H1 (cell line): ENCODE measurements at regions not wholly inside any gene's neighbourhood (a gene's known extent, or its start where the extent isn't known, plus 50 kb on each side); places are given as distances from the start of the nearest gene placed in this dataset.
"Not testable (repeated sequence)": the region's sequence is repeated elsewhere in the genome, so short reads cannot be mapped to it uniquely, and the experiment has no call there.

Experiments used
- CEBPB ChIP-seq: IDR thresholded peaks from 2 replicates; pipeline ENCODE4 v1.6.1; 2012; ENCODE audit warnings: low read depth, low read length
- EP300 ChIP-seq, 2 experiments: IDR thresholded peaks; 1 replicate in 1 of 2; 2 replicates in 1 of 2; pipeline ENCODE4 v1.6.1; 2011 to 2012; ENCODE audit warnings: low read depth in 2 of 2, low read length in 2 of 2, mild to moderate bottlenecking in 2 of 2, borderline replicate concordance in 1 of 2, inconsistent platforms in 1 of 2, moderate library complexity in 1 of 2
- EZH2 ChIP-seq: fragments of 200-600 bp; sonication (generic); IDR thresholded peaks from 2 replicates; pipeline ENCODE4 v1.7.1; 2012; ENCODE audit warnings: low read depth, mild to moderate bottlenecking, moderate library complexity, low read length, inconsistent platforms; ENCODE audit not compliant: severe bottlenecking
- FOSL1 ChIP-seq: IDR thresholded peaks from 2 replicates; pipeline ENCODE4 v1.6.1; 2011; ENCODE audit warnings: mild to moderate bottlenecking, low read depth, low read length, moderate library complexity; ENCODE audit not compliant: insufficient read depth
- POLR2A ChIP-seq, 2 experiments: IDR thresholded peaks; 1 replicate in 1 of 2; 2 replicates in 1 of 2; pipeline ENCODE4 v1.6.1; 2011; ENCODE audit warnings: low read depth in 2 of 2, low read length in 2 of 2, mild to moderate bottlenecking in 2 of 2; ENCODE audit errors: control extremely low read depth in 1 of 2
- POU5F1 ChIP-seq: IDR thresholded peaks from 2 replicates; pipeline ENCODE4 v1.6.1; 2011; ENCODE audit warnings: low read depth, mild to moderate bottlenecking, low read length, moderate library complexity
- SP2 ChIP-seq: IDR thresholded peaks from 2 replicates; pipeline ENCODE4 v1.6.1; 2012; ENCODE audit warnings: mild to moderate bottlenecking, low read length, inconsistent platforms
- TF ChIP-seq, protein P1 (sequence below), 3 experiments: IDR thresholded peaks; 1 replicate in 2 of 3; 2 replicates in 1 of 3; pipeline versions ENCODE4 v1.5.1 to v1.6.1; 2011; ENCODE audit warnings: low read length in 3 of 3, mild to moderate bottlenecking in 3 of 3, inconsistent platforms in 2 of 3, low read depth in 1 of 3, moderate library complexity in 1 of 3; ENCODE audit not compliant: insufficient read depth in 1 of 3; ENCODE audit errors: control extremely low read depth in 1 of 3

DNA sequence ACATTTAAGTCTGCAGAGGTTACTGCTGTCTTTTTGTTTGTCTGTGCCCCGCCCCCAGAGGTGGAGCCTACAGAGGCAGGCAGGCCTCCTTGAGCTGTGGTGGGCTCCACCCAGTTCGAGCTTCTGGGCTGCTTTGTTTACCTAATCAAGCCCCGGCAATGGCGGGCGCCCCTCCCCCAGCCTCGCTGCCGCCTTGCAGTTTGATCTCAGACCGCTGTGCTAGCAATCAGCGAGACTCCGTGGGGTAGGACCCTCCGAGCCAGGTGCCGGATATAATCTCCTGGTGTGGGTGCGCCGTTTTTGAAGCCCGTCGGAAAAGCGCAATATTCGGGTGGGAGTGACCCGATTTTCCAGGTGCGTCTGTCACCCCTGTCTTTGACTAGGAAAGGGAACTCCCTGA is 102.4 kb upstream of the GMNC start:
- TF ChIP-seq, protein P1, sequence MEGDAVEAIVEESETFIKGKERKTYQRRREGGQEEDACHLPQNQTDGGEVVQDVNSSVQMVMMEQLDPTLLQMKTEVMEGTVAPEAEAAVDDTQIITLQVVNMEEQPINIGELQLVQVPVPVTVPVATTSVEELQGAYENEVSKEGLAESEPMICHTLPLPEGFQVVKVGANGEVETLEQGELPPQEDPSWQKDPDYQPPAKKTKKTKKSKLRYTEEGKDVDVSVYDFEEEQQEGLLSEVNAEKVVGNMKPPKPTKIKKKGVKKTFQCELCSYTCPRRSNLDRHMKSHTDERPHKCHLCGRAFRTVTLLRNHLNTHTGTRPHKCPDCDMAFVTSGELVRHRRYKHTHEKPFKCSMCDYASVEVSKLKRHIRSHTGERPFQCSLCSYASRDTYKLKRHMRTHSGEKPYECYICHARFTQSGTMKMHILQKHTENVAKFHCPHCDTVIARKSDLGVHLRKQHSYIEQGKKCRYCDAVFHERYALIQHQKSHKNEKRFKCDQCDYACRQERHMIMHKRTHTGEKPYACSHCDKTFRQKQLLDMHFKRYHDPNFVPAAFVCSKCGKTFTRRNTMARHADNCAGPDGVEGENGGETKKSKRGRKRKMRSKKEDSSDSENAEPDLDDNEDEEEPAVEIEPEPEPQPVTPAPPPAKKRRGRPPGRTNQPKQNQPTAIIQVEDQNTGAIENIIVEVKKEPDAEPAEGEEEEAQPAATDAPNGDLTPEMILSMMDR (IDR thresholded peaks at IDR 0.05; ENCODE audit: control extremely low read depth in 1 of 3, insufficient read depth in 1 of 3, low read depth in 1 of 3, low read length in 3 of 3) = not testable (repeated sequence)
- TF ChIP-seq POLR2A (IDR thresholded peaks at IDR 0.05; ENCODE audit: control extremely low read depth in 1 of 2, low read depth in 2 of 2, low read length in 2 of 2); EP300 (IDR thresholded peaks at IDR 0.05; ENCODE audit: borderline replicate concordance in 1 of 2, low read depth in 2 of 2, low read length in 2 of 2); EZH2; CEBPB; SP2; FOSL1; POU5F1: not testable (repeated sequence)
